GM12878 (cell line): ENCODE measurements at regions not wholly inside any gene's neighbourhood (a gene's known extent, or its start where the extent isn't known, plus 50 kb on each side); places are given as distances from the start of the nearest gene placed in this dataset.

Experiments used
- ATAC-seq: fragments of 200-7000 bp; cut with Tn5 transposase; 3 replicates; pipeline ENCODE4 v1.9.1; 2020; ENCODE audit warnings: mild to moderate bottlenecking, moderate library complexity
- BruUV-seq: library from RNA; stranded (reverse); fragments of 400-500 nt; replicated peaks from 2 replicates; lab custom pipeline; 2021; lab: Mats Ljungman, UMichigan
- CTCF ChIA-PET: fragments of 300-600 bp; sonication (Branson Sonifier 250); formaldehyde crosslinking; extraction: SDS; loops from one replicate; lab custom pipeline; 2021; ENCODE audit warnings: inconsistent platforms; lab: Yijun Ruan, JAX
- POLR2A ChIA-PET: fragments of 350-600 bp; formaldehyde crosslinking; extraction: SDS; loops from one replicate; lab custom pipeline; 2021; ENCODE audit warnings: inconsistent platforms; lab: Charles Lee
- RAD21 ChIA-PET: fragments of 300-600 bp; sonication (Branson Sonifier 250); formaldehyde crosslinking; loops from one replicate; lab custom pipeline; 2023; ENCODE audit warnings: antibody characterized with exemption; ENCODE audit not compliant: unreplicated experiment; lab: Charles Lee
- SMC1A ChIA-PET: fragments of 300-600 bp; sonication (Branson Sonifier 250); formaldehyde crosslinking; loops from one replicate; lab custom pipeline; 2023; ENCODE audit not compliant: unreplicated experiment, uncharacterized antibody; lab: Charles Lee
- DNase-seq: peaks from one replicate; pipeline ENCODE4 v3.0.0-alpha.2; 2011; ENCODE audit warnings: low read depth, low spot score
- FAIRE-seq: peaks from 3 replicates; lab custom pipeline; 2011; peaks lifted over from hg19 to GRCh38; lab: Jason Lieb, UNC
- H2AFZ ChIP-seq: 2 replicates; pipeline ENCODE4 v1.6.0; 2011; ENCODE audit warnings: low read depth, low read length, control low read depth; ENCODE audit not compliant: control insufficient read depth
- H3K27ac ChIP-seq: 2 replicates; pipeline ENCODE4 v1.5.1; 2011; ENCODE audit warnings: control low read depth; ENCODE audit not compliant: control insufficient read depth, insufficient read depth
- H3K27me3 ChIP-seq, 2 experiments: replicated peaks in 1 of 2; 2 replicates each; pipeline versions ENCODE4 v1.6.0 to v1.6.1; 2011; ENCODE audit warnings: low read length in 1 of 2; ENCODE audit not compliant: control insufficient read depth in 2 of 2, insufficient read depth in 2 of 2
- H3K36me3 ChIP-seq, 2 experiments: 2 replicates each; pipeline ENCODE4 v1.5.1; 2011; ENCODE audit warnings: low read length in 1 of 2; ENCODE audit not compliant: control insufficient read depth in 2 of 2, insufficient read depth in 2 of 2
- H3K4me1 ChIP-seq: 2 replicates; pipeline ENCODE4 v1.6.1; 2011; ENCODE audit warnings: mild to moderate bottlenecking, low read length, moderate library complexity, mixed read lengths; ENCODE audit not compliant: control insufficient read depth, insufficient read depth
- H3K4me2 ChIP-seq: 2 replicates; pipeline ENCODE4 v1.6.0; 2011; ENCODE audit warnings: control low read depth; ENCODE audit not compliant: control insufficient read depth, insufficient read depth
- H3K4me3 ChIP-seq: fragments of 200-600 bp; sonication (generic); 2 replicates; pipeline ENCODE4 v1.5.1; 2016
- H3K79me2 ChIP-seq: 2 replicates; pipeline ENCODE4 v1.6.0; 2011; ENCODE audit warnings: low read length; ENCODE audit not compliant: control insufficient read depth, insufficient read depth
- H3K9ac ChIP-seq: 2 replicates; pipeline ENCODE4 v1.8.0; 2011; ENCODE audit warnings: low read length, control low read depth, mixed read lengths; ENCODE audit not compliant: control insufficient read depth, insufficient read depth
- H3K9me3 ChIP-seq: replicated peaks from 3 replicates; pipeline ENCODE4 v1.5.1; 2011; ENCODE audit warnings: mild to moderate bottlenecking, low read length; ENCODE audit not compliant: control insufficient read depth, insufficient read depth
- H4K20me1 ChIP-seq: 2 replicates; pipeline ENCODE4 v1.6.0; 2011; ENCODE audit not compliant: control insufficient read depth, insufficient read depth
- EGR1 ChIP-seq, 2 experiments: IDR thresholded peaks; 1 replicate in 1 of 2; 2 replicates in 1 of 2; pipeline ENCODE4 v1.6.1; 2011 to 2012; ENCODE audit warnings: low read depth in 2 of 2, low read length in 2 of 2, borderline replicate concordance in 1 of 2, mild to moderate bottlenecking in 1 of 2, moderate library complexity in 1 of 2
- HDAC2 ChIP-seq: fragments of 200-600 bp; sonication (generic); IDR thresholded peaks from 2 replicates; pipeline ENCODE4 v1.6.1; 2017
- MEF2B ChIP-seq: fragments of 450-650 bp; IDR thresholded peaks from 2 replicates; pipeline ENCODE4 v1.6.1; 2018; ENCODE audit warnings: mild to moderate bottlenecking, moderate library complexity; ENCODE audit not compliant: partially characterized antibody, poor library complexity, severe bottlenecking
- MTA2 ChIP-seq: fragments of 450-650 bp; IDR thresholded peaks from 2 replicates; pipeline ENCODE4 v1.6.1; 2016; ENCODE audit warnings: low read depth, mild to moderate bottlenecking, moderate library complexity
- NFIC ChIP-seq: IDR thresholded peaks from 2 replicates; pipeline ENCODE4 v1.6.1; 2012; ENCODE audit warnings: low read depth, mild to moderate bottlenecking, inconsistent platforms, low read length, moderate library complexity
- RELA ChIP-seq: fragments of 450-650 bp; IDR thresholded peaks from 2 replicates; pipeline ENCODE4 v1.8.0; 2014; ENCODE audit warnings: borderline replicate concordance; ENCODE audit not compliant: partially characterized antibody
- SPI1 ChIP-seq: IDR thresholded peaks from 2 replicates; pipeline ENCODE4 v1.6.1; 2011; ENCODE audit warnings: low read depth, mild to moderate bottlenecking, low read length, moderate library complexity, borderline replicate concordance; ENCODE audit not compliant: insufficient read depth
- SUPT20H ChIP-seq: IDR thresholded peaks from 2 replicates; pipeline ENCODE4 v1.6.1; 2011; ENCODE audit warnings: low read depth, mild to moderate bottlenecking, low read length, moderate library complexity, borderline replicate concordance; ENCODE audit not compliant: control insufficient read depth
- WGBS: methylation state at CpG from one replicate; pipeline ENCODE4 v1.1.6; 2016; ENCODE audit warnings: low lambda C conversion rate; ENCODE audit not compliant: insufficient replicate concordance, insufficient coverage; ENCODE audit errors: missing lambda C conversion rate; 5-methylcytosine and 5-hydroxymethylcytosine counted together
- in situ Hi-C: fragments of 300-500 bp; cut with MboI; formaldehyde crosslinking; loops from 9 replicates; pipeline ENCODE4 v1.14.3; 2018; ENCODE audit warnings: mixed read lengths
- intact Hi-C: fragments of 100-400 bp; cut with micrococcal nuclease; formaldehyde crosslinking; loops from one replicate; pipeline ENCODE4 v1.14.2; 2022; ENCODE audit not compliant: unreplicated experiment

DNA sequence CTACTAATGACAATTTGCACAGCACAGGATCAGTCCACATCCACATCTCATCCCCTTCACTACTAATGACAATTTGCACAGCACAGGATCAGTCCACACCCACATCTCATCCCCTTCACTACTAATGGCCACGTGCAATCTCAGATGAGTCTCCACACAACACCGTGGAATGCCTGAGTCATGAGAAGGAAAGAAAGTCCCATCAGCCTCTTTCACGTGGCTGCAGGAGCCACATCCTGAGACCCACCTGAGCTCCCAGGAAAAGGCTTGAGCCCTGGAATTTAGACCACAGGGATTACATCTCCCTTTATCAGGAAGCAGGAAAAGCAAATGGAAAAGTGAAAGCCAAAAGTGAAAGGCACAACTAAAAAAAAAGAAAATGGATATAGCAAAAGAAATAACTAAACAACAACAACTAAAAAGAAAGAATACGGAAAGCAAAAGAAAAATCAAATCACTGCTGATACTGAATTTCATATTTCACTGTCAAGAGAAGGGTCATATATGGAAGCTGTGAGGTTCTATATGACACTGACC, 1300.5 kb downstream of the TMEM121 start:
- DNase-seq, result no peak
- 25% methylated on average over 4 of the region's 4 CpGs for WGBS
- Histone ChIP-seq H3K27ac (no peak overlapping the region), H3K4me3 (no peak overlapping the region), H3K9me3 (no peaks in the 10 kb centered on the region), H4K20me1 (no peaks in the 10 kb centered on the region), H2AFZ (no peak overlapping the region), H3K27me3 (no peaks in the 10 kb centered on the region; a peak in 1 of 4 replicates), H3K9ac (no peak overlapping the region), H3K4me1 (peaks cover 8% of the 10 kb centered on the region), H3K4me2 (no peak overlapping the region), H3K36me3 (no peaks in the 10 kb centered on the region), H3K79me2 (no peaks in the 10 kb centered on the region)
- BruUV-seq, result no TSS peak
- ChIA-PET SMC1A (no interaction called here), RAD21 (no interaction called here), CTCF (interaction anchor here (1.6 to 9.1 kb wide), 4 partner anchors 17 to 54 kb away, joined by 3 to 435 read pairs (median 182); no protein-coding TSS in a partner anchor), POLR2A (no interaction called here)
- FAIRE-seq, result no peak
- TF ChIP-seq MEF2B (no peak), RELA (no peak), SUPT20H (no peak), NFIC (no peak), HDAC2 (no peak), EGR1 (IDR thresholded peaks at IDR 0.05; ENCODE audit: borderline replicate concordance in 1 of 2, low read depth in 2 of 2, low read length in 2 of 2) (no peak), MTA2 (no peak), SPI1 (no peak)
- ATAC-seq, result no peak
- in situ Hi-C loops (no loop called here), intact Hi-C loops (no loop called here)
